HG02798 (cell line): ENCODE measurements at regions not wholly inside any gene's neighbourhood (a gene's known extent, or its start where the extent isn't known, plus 50 kb on each side); places are given as distances from the start of the nearest gene placed in this dataset.

ENCODE experiments used
- ATAC-seq: cut with Tn5 transposase; IDR thresholded peaks from one replicate; pipeline ENCODE4 v1.9.1; 2021; ENCODE audit warnings: mild to moderate bottlenecking; ENCODE audit not compliant: unreplicated experiment, poor library complexity

GRCh38 chr10:101297901-101298486 is 56.0 kb upstream of the BTRC start:
- peak; percentile 45 for ATAC-seq

GRCh38 chr10:101299211-101299610 is 54.8 kb upstream of the BTRC start:
- no peak for ATAC-seq

- no peak for ATAC-seq
Measured at GRCh38 chr10:101301111-101301731, 52.7 kb upstream of the BTRC start.

GRCh38 chr10:101303087-101303703 is 50.8 kb upstream of the BTRC start:
- no peak for ATAC-seq
